ENCODE measurements at regions not wholly inside any gene's neighbourhood (a gene's known extent, or its start where the extent isn't known, plus 50 kb on each side); places are given as distances from the start of the nearest gene placed in this dataset.

GRCh38 chr7:125326666-125327255, 397.1 kb upstream of the POT1 start:
- no peak for TF ChIP-seq POLR2A (IDR thresholded peaks at IDR 0.05)
- TF ChIP-seq, protein P1, sequence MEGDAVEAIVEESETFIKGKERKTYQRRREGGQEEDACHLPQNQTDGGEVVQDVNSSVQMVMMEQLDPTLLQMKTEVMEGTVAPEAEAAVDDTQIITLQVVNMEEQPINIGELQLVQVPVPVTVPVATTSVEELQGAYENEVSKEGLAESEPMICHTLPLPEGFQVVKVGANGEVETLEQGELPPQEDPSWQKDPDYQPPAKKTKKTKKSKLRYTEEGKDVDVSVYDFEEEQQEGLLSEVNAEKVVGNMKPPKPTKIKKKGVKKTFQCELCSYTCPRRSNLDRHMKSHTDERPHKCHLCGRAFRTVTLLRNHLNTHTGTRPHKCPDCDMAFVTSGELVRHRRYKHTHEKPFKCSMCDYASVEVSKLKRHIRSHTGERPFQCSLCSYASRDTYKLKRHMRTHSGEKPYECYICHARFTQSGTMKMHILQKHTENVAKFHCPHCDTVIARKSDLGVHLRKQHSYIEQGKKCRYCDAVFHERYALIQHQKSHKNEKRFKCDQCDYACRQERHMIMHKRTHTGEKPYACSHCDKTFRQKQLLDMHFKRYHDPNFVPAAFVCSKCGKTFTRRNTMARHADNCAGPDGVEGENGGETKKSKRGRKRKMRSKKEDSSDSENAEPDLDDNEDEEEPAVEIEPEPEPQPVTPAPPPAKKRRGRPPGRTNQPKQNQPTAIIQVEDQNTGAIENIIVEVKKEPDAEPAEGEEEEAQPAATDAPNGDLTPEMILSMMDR (IDR thresholded peaks at IDR 0.05): no peak

Data from adrenal gland (tissue), 5 donors.